Uterus (tissue), 2 donors: ENCODE measurements at regions not wholly inside any gene's neighbourhood (a gene's known extent, or its start where the extent isn't known, plus 50 kb on each side); places are given as distances from the start of the nearest gene placed in this dataset.

Experiments
- CTCF ChIP-seq, 4 experiments: fragments of 200-600 bp in 2 of 4; fragments of 450-650 bp in 2 of 4; sonication (generic) in 2 of 4; IDR thresholded peaks; one replicate each; pipeline ENCODE4 v1.5.1; 2016 to 2019; ENCODE audit warnings: antibody characterized with exemption in 4 of 4, mild to moderate bottlenecking in 2 of 4, moderate library complexity in 1 of 4
- POLR2A ChIP-seq, 2 donors: fragments of 450-650 bp; IDR thresholded peaks; one replicate each; pipeline ENCODE4 v1.6.1; 2016; ENCODE audit warnings: antibody characterized with exemption in 2 of 2, mild to moderate bottlenecking in 1 of 2, moderate library complexity in 1 of 2

- TF ChIP-seq CTCF (IDR thresholded peaks at IDR 0.05) (no peak), POLR2A (IDR thresholded peaks at IDR 0.05) (no peak)
Observed at GRCh38 chr4:158376106-158376840, 145.4 kb upstream of the RXFP1 start.
